Gastroesophageal sphincter (tissue), 3 donors: ENCODE measurements at regions not wholly inside any gene's neighbourhood (a gene's known extent, or its start where the extent isn't known, plus 50 kb on each side); places are given as distances from the start of the nearest gene placed in this dataset.

ENCODE experiments used
- EP300 ChIP-seq: sonication (generic); formaldehyde crosslinking; IDR thresholded peaks from one replicate; pipeline ENCODE4 v1.6.1; 2017; ENCODE audit warnings: antibody characterized with exemption, mild to moderate bottlenecking
- POLR2A ChIP-seq, 2 donors: fragments of 450-650 bp; IDR thresholded peaks; one replicate each; pipeline ENCODE4 v1.6.1; 2017; ENCODE audit warnings: antibody characterized with exemption in 2 of 2, mild to moderate bottlenecking in 2 of 2, moderate library complexity in 1 of 2
- TF ChIP-seq, protein P1 (sequence below), 4 experiments: fragments of 200-600 bp in 2 of 4; fragments of 450-650 bp in 2 of 4; sonication (generic) in 1 of 4; IDR thresholded peaks; one replicate each; pipeline ENCODE4 v1.5.1; 2017 to 2019; ENCODE audit warnings: antibody characterized with exemption in 4 of 4, mild to moderate bottlenecking in 2 of 4, moderate library complexity in 2 of 4

DNA sequence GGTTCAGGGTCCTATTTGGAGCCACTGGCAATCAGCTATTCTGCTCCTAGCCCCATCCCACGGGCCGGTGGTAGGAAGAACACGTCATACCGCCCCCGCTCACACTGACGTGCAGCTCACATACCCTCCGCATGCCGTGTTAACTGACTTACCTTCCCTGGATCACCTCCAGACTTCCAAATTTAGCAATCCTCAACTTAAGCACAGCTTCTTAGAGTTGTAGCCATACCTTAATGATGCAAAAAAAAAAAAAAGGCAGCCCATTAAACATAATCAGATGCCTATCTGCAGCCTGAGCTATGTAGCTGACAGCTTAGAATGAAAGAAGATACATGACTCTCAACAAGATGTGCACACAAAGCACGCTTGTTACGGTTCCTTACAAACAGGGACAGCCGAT lies 93.0 kb downstream of the IRX2 start:
- TF ChIP-seq EP300 (no peak), POLR2A (IDR thresholded peaks at IDR 0.05) (no peak)
- TF ChIP-seq, protein P1, sequence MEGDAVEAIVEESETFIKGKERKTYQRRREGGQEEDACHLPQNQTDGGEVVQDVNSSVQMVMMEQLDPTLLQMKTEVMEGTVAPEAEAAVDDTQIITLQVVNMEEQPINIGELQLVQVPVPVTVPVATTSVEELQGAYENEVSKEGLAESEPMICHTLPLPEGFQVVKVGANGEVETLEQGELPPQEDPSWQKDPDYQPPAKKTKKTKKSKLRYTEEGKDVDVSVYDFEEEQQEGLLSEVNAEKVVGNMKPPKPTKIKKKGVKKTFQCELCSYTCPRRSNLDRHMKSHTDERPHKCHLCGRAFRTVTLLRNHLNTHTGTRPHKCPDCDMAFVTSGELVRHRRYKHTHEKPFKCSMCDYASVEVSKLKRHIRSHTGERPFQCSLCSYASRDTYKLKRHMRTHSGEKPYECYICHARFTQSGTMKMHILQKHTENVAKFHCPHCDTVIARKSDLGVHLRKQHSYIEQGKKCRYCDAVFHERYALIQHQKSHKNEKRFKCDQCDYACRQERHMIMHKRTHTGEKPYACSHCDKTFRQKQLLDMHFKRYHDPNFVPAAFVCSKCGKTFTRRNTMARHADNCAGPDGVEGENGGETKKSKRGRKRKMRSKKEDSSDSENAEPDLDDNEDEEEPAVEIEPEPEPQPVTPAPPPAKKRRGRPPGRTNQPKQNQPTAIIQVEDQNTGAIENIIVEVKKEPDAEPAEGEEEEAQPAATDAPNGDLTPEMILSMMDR (IDR thresholded peaks at IDR 0.05), result no peak
